GM03348 (cell line): ENCODE measurements at regions not wholly inside any gene's neighbourhood (a gene's known extent, or its start where the extent isn't known, plus 50 kb on each side); places are given as distances from the start of the nearest gene placed in this dataset.

Source experiments
- DNase-seq: peaks from one replicate; pipeline ENCODE4 v3.0.0; 2012; ENCODE audit warnings: low spot score

DNA sequence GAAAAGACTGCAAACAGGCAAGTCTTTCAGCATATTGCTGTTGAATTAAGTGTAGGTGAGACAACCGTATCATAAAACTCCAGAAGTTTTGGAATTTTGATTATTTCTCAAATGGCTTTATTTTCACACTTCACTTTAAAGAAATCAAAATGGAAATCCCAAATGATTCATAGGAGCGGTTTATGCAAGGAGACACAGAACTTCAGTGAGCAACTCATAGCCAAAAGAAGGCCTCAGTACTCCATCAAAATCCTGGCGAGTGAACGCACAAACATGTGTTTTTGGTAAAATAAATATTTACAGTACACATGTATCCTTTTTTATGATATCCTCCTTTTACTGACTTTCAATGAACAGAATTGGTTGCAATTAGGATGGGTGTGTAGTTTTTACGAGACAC, 140.4 kb upstream of the APCDD1 start:
- DNase-seq = no peak

DNA sequence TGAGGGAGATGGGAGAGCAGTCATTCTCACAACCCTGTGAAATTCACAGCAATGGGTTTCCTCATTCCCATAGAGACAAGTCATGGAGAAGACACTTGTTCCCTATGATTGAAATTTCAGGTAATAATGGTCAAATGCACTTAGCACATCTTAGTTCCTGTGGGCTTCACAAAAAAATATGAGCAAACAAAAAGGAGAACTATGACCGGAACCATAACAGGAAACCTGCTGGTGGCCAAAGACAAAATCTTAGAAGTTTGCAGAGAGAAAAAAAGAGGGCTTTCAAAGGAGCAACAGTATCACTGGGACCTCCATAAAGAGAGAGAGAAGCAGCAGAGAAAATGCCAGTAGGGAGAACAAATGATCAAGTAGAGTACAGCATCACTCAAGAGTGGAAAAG, 138.9 kb upstream of the APCDD1 start:
- no peak for DNase-seq

DNA sequence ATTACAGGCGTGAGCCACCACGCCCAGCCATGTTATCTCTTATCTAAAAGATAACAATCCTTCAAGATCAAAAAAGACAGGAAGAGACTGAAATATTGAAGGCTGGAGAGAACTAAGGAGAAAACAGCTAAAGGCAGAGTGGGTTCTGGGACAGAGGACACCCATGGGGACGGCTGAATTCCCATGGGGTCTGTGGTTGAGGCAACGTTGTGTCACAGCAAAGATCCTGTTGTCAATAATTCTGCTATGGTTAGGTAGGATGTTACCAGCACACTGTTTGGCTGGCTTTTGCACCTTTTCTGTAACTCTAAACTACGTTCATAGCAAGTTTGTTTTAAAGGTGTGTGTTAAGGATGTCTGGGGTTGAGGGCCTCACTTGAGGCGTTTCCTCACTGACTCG, 137.7 kb upstream of the APCDD1 start:
- no peak for DNase-seq

DNA sequence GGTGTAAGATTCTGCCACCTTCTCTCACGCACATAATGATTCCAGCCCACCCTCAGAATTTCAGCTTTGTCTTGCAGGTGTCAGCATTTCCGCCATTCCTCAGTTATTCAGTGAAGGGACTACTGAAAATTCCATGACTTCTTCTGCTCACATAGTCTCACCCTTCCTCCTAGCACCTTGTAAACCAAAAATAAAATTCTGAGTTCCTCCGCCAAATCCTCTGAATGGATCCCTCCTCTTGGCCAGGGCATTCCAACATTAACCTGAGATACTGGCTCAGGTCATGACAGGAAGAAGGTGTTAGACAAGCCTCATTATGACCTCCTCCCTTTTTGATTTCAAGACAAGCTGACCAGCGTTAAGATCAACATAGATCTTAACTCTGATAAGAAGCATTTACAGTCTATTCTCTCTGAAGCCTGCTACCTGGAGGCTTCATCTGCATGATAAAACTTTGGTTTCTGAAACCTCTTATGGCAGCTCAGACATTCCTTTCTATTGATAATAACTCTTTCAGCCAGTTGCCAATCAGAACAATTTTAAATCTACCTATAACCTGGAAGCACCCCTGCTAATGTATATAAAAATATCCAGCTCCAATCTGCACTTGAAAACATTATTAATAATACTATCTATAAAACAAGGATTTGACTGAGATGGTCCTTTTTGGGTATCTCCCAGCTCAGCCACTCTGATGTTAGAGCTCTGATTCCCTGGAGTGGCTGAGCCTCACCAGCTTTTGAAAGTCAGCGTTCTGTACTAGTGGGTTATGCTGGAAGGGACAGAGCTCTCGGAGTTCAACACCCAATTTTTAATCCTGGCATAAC, 136.4 kb upstream of the APCDD1 start:
- DNase-seq = no peak

DNA sequence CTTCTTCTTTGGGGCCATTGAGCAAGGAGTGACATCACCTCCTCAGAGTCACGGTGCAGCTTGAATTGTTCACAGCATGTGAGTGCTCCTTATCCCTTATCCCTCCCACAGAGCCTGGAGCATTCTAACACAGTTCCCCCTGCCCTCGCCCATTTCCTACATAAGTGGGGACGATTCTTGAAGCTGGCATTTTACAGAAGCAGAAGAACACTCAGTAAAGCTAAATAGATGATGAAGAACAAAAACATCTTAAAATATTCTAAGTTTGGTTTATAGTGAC, 135.8 kb upstream of the APCDD1 start:
- DNase-seq = no peak

DNA sequence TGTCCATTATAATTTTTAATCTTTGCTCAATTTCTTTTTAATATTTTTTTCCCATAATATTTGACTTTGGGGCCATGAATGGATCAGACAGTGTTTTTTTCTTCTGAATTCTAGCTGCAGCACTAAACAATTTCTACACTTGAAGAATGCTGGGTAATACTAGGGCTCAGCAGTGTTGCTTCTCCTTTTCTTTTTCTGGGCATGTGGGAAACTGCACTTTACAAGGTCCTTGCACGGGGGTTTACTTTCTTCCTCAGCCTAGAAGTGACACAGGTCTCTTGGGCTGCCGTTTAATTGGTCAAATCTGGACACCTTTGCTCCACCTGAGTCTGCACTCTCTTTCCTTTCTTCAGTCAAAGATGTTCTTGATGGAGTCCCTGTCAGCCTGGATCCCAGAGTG, 135.4 kb upstream of the APCDD1 start:
- DNase-seq = no peak

DNA sequence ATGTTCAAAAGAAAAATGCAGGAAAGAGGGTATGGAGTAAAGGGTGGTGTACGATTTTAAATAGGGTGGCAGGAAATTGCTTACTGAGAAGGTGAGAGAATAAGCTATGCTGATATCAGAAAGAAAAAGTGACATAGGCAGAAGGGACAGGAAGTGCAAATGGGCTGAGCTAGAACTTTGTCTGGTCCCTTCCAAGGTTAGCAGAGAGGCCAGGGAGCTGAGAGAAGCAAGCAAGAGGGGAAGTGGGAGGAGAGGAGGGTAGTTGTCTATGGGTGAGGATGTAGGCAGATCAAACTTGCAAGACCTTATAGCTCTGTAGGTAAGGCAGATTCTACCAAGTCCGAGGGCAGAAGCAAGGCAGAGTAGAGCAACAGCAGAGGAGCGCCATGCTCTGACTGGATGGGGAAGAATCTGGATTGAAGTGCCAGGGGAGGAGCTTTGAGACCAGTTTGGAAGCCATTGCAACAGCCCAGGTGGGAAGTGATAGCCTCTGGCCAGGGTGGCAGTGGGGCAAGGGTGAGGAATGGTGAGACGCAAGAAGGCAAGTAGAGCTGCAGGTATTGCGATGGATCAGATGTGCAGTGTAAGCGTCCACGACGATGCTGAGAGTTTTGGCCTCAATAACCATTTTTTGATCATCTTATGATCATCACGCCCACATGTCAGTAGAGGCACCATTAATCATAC, 134.4 kb upstream of the APCDD1 start:
- no peak for DNase-seq

DNA sequence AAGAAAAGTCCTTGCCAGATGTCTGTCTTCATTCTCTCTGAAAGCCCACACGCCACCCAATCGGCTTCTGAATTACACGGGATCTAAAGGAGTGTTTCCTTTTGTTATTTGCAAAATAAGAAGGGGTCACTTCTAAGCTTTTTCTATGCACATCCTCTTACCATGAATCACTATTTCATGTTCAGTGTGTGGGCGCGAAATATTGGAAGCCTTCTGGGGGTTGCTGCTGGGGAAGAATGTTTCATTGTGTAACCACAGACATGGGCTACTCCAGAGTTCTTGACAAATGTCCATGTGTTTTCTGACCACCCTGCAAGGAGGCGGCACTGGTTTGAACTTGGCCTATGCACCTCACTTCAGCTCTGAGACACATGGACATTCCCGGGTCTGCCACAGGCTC, 133.6 kb upstream of the APCDD1 start:
- peak; percentile 36 for DNase-seq

DNA sequence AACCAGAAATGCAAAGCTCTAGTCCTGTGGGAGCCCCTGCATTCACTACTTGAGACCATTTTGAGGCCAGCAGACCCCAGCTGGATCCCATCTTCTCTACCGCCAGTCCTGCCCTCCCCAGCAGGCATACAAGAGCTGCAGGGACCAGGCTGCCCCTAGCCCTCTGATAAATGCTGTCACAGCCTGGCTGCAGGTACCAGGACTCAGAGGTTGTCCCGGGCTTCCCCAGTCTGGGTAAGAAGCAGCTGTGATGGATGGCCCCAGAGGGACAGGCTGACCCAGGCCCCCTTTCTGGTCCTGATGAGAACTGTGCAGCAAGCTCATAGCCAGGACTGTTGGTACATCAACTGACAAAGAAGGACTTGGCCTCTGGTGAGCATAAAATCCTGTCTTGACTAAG, 132.9 kb upstream of the APCDD1 start:
- DNase-seq = no peak

DNA sequence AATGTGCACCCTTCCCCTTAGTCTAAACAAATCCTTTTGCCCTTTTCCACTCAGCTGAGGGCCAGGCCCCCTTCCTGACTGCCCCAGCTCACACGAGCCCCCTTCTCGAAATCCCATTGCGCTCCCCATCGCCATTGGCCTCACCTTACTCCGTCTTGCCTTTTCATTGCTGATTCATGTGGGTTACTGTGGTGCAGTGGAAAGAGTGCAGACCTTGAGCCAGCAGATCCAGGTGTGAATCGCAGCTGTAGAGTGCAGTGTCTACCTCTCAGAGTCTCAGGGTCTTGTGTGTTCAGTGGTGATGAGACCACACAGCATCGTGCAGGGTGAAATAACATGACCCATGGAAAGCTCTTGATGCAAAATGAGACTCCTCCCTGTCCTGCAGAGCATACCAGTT, 132.4 kb upstream of the APCDD1 start:
- no peak for DNase-seq

DNA sequence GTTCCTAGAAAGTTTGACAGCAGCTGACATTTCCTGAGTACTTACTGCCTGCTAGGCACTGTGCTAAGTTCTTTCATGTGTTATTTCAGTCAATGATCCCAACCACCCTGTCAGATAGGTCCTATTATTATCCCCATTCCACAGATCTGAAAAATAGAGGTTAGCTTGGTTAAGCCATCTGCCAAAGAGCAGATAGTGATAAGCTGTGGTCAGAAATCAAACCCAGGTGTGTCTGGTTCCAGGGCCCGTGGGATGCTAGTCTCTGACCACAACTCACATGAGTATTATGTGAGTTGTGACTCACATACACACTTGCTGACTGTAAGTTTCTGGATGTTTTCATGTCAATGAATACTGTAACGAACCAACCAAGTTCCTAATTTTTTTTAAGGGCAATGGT, 132.0 kb upstream of the APCDD1 start:
- DNase-seq = no peak

DNA sequence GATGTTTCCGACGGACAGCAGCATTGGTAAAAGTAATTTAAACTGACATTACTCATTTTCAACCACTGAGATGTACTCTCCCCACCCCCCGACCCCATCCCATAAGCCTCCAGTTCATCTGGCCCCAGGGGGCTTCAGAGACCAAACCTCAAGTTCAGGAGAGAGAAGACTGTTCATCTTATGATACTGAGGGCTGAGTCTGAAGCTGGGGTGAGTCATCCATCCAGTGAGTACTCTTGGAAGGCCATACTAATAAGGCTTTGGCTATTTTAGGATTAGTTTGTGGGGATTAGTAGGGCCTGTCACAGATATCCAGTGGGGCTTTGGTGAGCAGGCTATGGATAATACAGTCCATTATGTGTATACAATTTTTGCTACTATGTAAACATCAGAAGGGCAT, 125.3 kb upstream of the APCDD1 start:
- no peak for DNase-seq

DNA sequence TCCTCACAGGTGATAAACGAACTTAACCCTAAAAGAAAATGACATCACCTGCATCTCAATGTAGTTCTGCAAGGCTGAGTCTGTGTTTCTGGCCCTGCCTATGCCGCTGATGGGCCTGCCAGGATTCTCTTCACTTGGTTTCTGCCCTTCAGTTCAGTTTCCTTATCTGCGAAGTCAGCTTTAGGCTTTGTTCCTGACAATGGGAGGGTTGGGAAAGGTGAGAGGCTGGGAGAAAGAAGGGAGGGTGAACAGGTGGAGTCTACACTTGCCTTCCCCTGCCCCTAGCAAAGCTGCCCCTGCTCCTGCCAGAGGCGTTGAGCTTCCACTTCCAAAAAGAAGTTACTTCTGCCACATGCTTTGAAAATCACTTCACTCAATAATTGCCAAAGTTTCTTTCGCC, 124.0 kb upstream of the APCDD1 start:
- DNase-seq = no peak

DNA sequence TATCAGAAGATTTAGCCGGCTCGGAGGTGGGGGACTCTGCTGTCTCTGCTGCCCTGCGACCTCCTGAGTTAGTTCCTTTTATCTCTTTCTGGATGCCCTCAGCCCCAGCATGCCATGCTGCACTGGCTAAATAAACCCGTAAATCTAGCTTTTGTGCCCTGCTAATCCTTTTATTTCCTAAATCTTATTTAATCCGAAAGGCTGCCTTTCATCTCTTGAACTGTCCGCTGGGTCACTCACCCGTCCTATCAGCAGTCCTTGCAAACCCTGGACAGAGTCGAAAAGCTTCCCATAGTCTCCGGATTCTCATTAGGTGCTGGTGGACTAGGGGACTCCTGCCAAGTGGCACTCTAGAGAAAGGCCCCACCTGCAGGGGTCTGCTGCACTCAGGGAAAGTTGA, 122.0 kb upstream of the APCDD1 start:
- DNase-seq = no peak

DNA sequence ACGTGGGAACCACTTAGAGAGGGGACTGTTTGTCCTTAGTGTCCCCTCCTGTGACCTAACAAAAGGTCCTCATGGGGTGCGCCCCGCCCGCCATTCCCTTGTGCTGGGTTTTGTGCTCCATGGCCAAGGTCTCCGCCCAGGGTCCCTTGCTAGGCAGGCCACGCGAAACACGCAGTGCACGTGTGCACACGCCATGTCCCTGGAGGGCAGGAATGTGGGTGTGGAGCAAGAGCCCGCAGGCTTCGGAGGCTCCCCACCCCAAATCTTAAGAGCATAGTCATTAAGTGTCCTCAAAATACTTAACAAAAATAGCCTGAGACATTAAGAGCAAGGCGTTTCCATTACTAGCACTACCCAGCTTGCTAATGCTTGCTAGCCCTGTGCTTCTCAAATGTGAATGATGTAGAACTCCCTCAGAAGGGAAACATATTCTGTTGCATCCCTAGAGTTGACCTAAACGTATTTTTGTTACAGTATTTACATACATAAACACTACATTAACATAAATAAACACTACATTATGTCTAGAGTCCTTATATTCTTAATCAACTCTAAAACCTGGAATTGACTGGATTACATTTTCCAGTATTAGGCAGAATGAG, 117.6 kb upstream of the APCDD1 start:
- DNase-seq = no peak

DNA sequence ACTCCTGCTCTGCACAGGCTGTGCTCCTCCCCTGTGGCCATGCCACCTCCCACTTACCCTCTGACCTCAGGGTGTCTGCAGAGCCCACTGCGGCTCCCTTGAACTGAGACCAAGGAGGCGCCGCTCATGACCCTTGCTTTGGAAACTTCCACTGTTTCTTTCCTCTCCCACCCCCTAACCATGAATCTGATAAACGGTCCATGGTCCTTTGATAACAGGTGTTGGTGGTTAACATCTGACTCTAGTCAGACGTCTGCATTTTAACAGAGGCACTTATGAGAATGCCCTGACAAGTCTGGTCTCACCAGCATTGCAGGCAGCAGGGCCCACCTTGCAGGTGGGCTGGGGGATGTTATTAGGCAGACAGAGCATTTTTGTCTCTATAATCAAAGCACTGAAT, 113.6 kb upstream of the APCDD1 start:
- DNase-seq = no peak

DNA sequence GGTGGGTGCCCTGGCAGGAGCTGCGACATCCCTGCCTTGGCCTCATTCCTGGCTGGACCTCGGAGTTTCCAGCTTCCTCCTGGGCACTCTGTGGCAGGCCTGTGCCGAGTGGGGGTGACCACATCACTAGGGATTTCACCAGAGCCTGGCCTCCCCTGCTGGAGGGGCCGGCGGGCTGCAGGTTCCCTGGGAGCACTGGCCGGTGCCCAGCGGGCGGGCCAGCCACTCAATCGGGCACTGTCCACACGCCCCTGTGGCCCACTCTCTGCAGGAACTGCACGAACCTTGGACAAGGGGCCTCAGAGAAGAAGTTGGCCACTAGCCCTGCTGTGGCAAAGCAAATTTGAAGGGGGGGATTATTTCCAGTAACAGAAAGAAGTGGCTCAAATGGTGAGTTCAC, 110.7 kb upstream of the APCDD1 start:
- no peak for DNase-seq

DNA sequence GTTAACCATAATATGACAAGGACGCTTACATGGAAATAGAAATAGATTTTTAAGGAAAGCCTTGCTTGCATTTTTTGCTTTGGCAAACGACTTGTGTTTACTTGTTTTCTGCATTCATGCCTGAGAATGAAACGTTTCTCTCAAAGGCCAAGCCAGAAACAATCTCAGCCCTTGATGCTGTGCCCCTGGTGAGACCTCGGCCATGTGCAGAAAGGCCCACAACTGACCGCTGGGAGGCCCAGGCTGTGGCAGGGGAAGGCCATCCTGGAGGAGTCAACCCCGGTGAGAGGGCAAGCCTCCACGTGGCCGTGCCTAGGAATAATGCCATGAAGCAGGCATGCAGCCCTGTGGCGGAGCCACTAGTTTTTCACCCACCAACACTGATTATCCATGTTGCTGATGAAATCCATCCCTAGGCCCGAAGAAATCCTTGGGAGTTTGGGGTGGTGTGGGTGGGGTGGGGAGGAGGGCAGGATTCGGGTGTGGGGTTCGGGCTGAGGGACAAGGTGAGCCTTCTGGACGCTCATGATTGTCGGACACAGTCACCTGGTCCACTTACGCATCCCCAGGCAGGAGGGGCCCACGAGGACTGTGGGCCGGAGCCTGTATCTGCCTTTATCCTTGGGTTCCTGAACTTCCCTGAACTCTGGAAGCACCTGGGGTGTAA, 107.6 kb upstream of the APCDD1 start:
- DNase-seq = no peak

DNA sequence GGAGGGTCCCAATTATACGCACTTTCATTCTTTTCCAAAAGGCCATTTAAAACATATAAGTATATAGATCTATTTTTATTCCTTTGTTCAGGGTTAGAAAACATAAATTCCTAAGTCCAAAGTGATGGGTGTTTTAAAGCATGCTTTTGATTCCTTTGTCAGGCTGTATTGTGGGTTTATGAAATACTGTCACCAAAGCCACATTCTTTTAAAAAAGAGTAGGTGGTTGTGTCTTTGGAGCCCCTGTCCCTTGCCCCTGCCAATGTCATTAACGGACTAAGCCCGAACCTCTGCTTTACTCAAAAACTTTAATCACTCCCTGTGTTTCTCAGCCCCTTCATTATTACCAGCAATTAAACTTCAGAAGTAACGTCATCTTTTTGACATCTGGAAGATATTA, 104.9 kb upstream of the APCDD1 start:
- peak; percentile 22 for DNase-seq

DNA sequence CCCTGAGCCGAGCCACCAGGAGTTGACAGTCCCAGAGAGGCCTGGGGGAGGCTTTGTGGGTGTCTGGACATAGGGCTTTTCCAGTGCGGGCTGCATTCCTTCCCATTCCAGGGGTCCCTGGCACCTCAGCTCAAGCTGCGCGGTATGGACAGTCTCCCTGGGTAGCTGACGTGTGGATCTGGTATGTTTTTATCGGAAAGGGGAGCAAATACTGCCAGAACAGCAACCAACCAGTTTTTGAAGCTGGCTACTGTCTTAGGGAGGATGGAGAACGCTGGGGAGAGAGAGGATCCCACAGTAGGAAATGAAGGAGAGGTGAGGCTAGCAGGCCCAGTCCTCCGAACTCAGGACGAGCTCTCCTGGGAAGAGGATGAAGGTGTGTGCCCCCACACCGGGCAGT, 103.8 kb upstream of the APCDD1 start:
- no peak for DNase-seq

DNA sequence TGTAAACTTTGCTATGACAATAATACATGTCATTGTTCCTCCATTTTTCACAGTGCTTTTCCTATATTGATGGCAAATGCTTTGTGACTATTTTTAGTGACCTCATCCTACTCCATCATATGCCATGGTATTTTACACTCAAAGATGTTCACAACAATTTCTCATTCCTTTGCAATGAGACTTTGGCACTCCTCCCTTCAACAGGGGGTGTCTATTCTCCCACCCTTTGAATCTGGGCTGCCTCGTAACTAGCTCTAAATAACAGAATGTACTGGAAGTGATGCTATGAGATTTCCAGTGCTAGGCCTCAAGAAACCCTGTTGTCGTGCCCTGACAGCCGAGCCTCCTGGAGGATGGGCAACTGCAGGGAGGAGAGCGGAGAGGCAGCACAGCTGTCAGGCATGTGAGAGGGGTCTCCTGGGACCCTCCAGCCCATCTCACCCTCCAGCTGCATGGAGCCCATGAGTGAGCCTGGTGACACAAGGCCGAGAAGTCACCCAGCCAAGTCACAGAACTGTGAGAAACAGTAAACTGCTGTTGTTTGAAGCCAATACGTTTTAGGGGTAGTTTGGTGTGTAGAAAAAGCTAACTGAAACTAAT, 103.1 kb upstream of the APCDD1 start:
- DNase-seq = no peak

DNA sequence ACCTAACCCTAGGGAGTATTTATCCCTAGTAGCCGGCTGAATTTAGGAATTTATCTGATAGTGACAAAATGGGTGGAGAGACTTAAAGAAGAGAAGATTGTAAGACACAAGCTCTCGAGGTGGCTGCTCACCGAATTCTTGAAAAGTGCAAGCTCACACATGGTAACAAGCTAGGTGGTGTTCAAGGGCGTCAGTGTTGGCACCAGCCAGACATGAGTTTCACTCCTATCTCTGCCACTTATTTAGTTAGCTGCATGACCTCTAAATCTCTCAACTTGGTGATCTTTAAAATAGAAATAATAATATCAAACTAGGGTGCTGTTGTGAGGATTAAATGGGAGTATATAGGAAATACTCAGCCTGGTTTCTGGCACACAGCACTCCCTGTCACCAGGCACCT, 102.6 kb upstream of the APCDD1 start:
- no peak for DNase-seq

DNA sequence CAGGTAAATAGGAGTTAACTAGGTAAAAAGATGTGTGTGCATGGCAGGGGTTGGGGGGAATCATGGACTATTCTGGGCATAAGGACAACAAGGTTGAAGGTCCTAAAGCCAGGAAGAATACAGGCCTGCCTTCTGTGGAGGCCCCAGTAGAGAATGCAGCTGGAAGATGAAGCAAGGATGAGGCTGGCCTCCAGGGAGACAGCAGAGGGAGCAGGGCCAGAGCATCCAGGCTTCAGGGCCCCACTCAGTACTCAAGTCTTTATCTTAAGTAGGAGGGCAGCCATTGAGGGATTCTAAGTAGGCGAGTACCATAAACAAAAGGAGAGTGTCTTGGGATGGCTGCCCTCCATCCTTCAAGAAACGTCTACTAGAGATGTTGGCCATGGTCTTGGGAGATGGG, 101.8 kb upstream of the APCDD1 start:
- DNase-seq = no peak
